Forelimb muscle (tissue), 1 donor: ENCODE measurements at regions not wholly inside any gene's neighbourhood (a gene's known extent, or its start where the extent isn't known, plus 50 kb on each side); places are given as distances from the start of the nearest gene placed in this dataset.
A peak's percentile ranks its signal among the peaks of the same experiment; 100 is the strongest.
"Not testable (repeated sequence)": the region's sequence is repeated elsewhere in the genome, so short reads cannot be mapped to it uniquely, and the experiment has no call there.

Source experiments
- DNase-seq: peaks from one replicate; pipeline ENCODE4 v3.0.0-alpha.2; 2013; ENCODE audit warnings: low read depth

DNA sequence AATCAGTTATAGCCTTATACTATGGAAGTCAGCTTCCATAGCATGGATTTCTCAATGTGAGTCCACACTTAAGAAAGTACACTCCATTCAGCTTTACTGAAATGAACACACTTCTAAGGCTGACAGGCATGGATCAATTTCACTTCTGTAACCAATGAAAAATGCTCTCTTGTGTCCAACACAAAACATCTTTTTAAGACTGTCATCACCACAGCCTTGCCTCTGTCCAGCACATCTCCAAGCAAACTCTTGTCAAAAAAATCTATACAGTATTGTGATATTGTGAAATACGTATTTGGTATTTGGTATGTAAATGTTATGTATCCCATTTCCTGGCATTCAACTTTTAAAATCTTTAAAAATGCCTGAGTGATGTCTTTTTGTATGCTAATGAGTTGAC, 208.7 kb downstream of the RAP2B start:
- no peak for DNase-seq

DNA sequence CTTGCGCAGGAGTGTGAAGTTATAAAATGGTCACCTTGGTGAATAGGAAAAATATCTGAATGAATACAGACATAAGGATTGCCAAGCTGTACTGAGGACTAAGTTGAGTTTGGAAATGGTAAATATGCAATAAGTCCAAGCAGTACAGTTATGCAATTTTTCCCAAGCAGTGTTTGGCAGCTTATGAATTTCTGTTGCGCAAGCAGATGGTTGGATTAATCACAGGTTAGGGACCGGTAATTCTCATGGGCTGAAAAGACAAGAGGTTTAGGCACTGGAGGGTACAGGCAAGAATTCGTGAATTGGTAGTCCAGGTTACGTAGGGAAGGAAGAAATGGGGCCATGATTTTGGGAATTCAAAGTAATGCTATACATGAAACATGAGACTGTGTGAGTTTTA, 210.3 kb downstream of the RAP2B start:
- no peak for DNase-seq

GRCh38 chr3:153373606-153374005, 211.6 kb downstream of the RAP2B start:
- peak; percentile 29 for DNase-seq

GRCh38 chr3:153378366-153378765, 216.3 kb downstream of the RAP2B start:
- DNase-seq: not testable (repeated sequence)

- no peak for DNase-seq
Observed at GRCh38 chr3:153379516-153379915, 217.5 kb downstream of the RAP2B start.

- DNase-seq: no peak
Observed at GRCh38 chr3:153385343-153385742, 223.3 kb downstream of the RAP2B start.

DNA sequence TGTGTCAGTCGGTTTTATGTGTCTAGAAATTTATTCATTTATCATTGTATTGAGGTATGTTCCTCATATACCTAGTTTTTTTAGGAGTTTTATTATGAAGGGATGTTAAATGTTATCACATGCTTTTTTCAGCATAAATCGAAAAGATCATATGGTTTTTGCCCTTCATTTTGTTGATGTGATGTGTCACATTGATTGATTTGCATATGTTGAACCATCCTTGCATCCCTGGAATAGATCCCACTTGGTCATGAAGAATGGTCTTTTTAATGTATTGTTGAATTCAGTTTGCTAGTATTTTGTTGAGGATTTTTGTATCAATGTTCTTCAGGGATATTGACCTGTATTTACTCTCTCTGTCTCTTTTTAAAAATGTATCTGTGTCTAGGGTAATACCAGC, 230.3 kb downstream of the RAP2B start:
- DNase-seq: no peak

DNA sequence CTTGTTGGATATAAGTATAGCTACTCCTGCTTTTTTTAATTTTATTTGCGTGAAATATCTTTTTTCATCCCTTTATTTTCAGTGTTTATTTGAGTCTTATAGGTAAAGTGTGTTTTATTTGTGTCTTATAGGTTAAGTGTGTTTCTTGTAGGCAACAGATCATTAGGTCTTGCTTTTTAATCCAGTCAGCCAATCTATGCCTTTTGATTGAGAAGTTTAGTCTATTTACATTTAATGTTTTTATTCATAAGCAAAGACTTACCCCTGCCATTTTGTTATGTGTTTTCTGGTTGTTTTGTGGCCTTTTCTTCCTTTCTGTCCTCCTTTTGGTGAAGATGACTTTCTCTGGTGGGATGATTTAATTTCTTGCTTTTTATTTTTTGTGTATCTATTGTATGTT, 232.0 kb downstream of the RAP2B start:
- no peak for DNase-seq

- no peak for DNase-seq
Observed at GRCh38 chr3:153396581-153396980, 234.6 kb downstream of the RAP2B start.

DNA sequence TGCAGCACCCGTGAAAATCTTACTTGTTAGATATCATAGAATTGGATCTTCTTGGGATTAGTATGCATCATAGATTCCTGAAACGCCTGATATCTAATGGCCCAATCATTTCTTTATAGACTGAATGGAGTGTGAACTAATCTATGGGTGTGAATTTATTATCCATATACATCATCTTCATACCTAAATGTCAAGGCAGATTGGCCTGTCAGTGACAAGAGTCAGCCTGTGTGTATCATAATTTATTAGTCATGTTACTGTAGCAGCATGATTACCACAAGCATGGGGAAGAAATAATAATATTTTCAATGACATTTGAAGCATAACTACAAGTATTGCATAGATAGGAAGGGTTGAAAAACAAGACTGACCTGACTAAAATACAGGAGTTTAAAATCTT, 235.8 kb downstream of the RAP2B start:
- no peak for DNase-seq

DNA sequence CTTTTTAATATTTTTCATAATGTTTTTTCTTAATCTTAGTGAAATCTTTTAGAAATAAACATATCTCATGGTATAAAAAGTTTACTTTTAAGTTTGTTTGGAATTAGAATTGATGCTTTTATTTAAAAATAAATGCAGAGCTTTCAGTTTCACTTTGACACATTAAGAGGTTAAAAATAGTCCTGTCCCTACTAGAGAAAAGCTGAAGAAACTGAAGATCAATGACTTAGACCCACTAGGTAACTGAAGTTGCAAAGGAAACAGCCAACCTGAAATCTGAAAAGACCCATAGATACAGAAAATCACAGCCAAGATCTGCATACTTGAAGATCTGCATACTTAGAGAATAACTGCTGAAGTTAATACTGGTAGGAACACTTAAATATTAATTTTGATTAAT, 237.6 kb downstream of the RAP2B start:
- no peak for DNase-seq

DNA sequence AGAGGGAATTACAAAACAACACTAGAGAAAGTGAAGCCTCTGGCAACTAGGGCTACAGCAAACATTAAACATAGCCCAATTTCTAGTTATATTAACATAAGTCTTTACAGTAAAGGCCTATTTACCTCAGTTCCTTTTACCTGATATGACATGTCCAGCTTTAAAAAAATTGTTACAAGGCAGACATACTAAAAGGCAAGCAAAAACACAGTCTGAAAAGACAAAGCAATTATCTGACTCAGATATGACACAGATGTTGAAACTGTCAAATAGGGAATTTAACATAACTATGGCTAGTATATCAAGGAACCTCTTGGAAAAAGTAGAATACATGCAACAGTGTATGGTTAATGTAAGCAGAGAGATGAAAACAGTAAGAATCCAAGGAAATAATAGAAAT, 238.6 kb downstream of the RAP2B start:
- no peak for DNase-seq

GRCh38 chr3:153404157-153404556, 242.1 kb downstream of the RAP2B start:
- DNase-seq: no peak

- DNase-seq: not testable (repeated sequence)
Observed at GRCh38 chr3:153405320-153405719, 243.3 kb downstream of the RAP2B start.

- no peak for DNase-seq
Observed at GRCh38 chr3:153410517-153410916, 248.5 kb downstream of the RAP2B start.

- no peak for DNase-seq
Observed at GRCh38 chr3:153414982-153415381, 253.0 kb downstream of the RAP2B start.

DNA sequence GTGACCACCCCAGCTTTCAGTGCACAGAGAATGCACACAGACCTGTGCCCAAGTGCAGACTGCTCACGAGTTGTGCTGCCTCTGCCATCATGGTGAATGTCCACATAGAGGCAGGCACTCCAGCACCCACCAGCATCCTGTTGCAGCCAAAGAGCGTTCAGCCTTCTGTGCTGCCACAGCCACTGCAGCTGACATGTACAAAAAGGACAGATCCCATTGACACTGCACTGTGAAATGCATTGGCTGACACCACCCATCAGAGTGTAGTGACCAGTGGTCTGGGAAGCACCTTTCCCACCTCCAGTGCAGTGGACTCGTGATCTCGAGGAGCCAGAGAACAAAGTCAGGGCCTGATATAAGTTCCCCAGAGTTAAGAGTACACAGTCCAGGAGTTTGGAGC, 260.3 kb downstream of the RAP2B start:
- no peak for DNase-seq

GRCh38 chr3:153423820-153424219, 261.8 kb downstream of the RAP2B start:
- not testable (repeated sequence) for DNase-seq

DNA sequence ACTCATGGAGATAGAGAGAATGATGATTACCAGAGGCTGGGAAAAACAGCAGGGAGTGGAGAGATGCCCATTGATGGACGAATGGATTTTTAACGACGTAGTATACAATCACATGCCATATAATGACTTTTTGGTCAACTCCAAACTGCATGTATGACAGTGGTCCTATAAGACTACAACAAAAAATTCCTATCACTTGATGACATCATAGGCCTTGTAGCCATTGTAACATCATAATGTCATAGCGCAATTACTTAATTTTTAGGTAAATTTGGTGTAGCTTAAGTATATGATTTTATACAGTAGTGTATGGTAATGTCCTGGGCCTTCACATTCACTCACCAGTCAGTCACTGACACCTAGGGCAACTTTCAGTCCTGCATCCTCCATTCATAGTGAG, 264.3 kb downstream of the RAP2B start:
- DNase-seq: no peak

- no peak for DNase-seq
Observed at GRCh38 chr3:153426803-153427202, 264.8 kb downstream of the RAP2B start.

DNA sequence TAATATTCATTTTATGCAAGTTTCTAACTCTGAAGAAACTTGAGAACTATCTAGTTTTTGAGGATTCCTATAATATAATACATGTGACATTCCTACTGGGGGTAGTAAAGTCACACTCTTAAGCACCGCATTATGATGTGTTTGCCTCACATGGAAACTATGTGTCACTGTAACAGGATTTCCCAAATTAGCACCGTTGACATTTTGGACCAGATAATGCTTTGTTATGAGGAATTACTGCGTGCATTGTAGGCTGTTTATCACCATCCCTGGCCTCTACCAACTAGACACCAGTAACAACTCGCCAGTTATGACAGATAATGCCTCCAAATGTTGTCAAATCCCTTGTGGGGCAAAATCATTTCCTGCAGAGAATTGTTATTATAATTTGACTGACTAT, 267.8 kb downstream of the RAP2B start:
- no peak for DNase-seq

GRCh38 chr3:153431076-153431475, 269.1 kb downstream of the RAP2B start:
- no peak for DNase-seq

GRCh38 chr3:153437666-153438065, 275.6 kb downstream of the RAP2B start:
- no peak for DNase-seq

- DNase-seq: no peak
Observed at GRCh38 chr3:153438271-153438670, 276.2 kb downstream of the RAP2B start.

- no peak for DNase-seq
Observed at GRCh38 chr3:153439780-153440179, 277.8 kb downstream of the RAP2B start.
